Ovary (tissue), 3 donors: ENCODE measurements at regions not wholly inside any gene's neighbourhood (a gene's known extent, or its start where the extent isn't known, plus 50 kb on each side); places are given as distances from the start of the nearest gene placed in this dataset.

Source experiments
- CTCF ChIP-seq, 3 donors: fragments of 450-650 bp in 2 of 3; fragments of 200-600 bp in 1 of 3; IDR thresholded peaks; one replicate each; pipeline versions ENCODE4 v1.5.1 to v1.8.0; 2016 to 2022; ENCODE audit warnings: antibody characterized with exemption in 3 of 3, mild to moderate bottlenecking in 1 of 3
- EP300 ChIP-seq: sonication (generic); formaldehyde crosslinking; IDR thresholded peaks from one replicate; pipeline ENCODE4 v1.6.1; 2017; ENCODE audit warnings: antibody characterized with exemption
- donor health status: DM: no; HTN: no; CAD: no.

GRCh38 chr4:34039766-34040165 is 2204.5 kb downstream of the ARAP2 start:
- TF ChIP-seq CTCF (IDR thresholded peaks at IDR 0.05) (no peak), EP300 (no peak)
